ENCODE measurements at regions not wholly inside any gene's neighbourhood (a gene's known extent, or its start where the extent isn't known, plus 50 kb on each side); places are given as distances from the start of the nearest gene placed in this dataset.

DNA sequence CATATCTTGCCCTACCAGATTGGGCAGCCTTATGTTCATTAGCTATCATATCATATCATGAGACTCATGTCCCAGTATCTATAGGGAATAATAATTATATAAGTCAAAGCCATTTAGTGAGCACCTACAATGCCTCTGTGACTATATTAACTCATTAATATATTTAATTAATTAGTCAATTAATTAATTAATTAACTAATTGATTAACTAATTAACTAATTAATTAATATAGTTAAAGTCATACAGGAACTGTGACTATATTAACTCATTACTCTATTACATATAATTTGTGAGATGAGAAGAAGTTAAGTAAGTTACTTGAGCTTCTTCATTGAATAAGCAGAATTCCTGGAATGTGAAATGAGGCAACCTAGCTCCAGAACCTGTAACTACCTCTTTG, 588.3 kb upstream of the SLITRK1 start (continued):
- no peak for TF ChIP-seq REST (IDR thresholded peaks at IDR 0.05; ENCODE audit: low read depth)
- TF ChIP-seq JUND (IDR thresholded peaks at IDR 0.05), result no peak
- no peak for TF ChIP-seq EGR1 (IDR thresholded peaks at IDR 0.05; ENCODE audit: low read depth)
- TF ChIP-seq SRF (IDR thresholded peaks at IDR 0.05; ENCODE audit: low read depth), result no peak

- POLR2A ChIA-PET, result no interaction called here
- CTCF ChIA-PET, result no interaction called here
Observed at GRCh38 chr13:84466461-84466860, 584.2 kb upstream of the SLITRK1 start.

More at GRCh38 chr13:84466461-84466860, 584.2 kb upstream of the SLITRK1 start:
- H3K4me3 ChIP-seq (replicated peaks in 1 of 2; ENCODE audit: low read depth in 1 of 2, low read length in 2 of 2), result no peak overlapping the region
- H3K9ac ChIP-seq (ENCODE audit: low read length), result no peak overlapping the region
- no peaks in the 10 kb centered on the region for H3K79me2 ChIP-seq (ENCODE audit: insufficient read depth, low read length)
- no peaks in the 10 kb centered on the region for H4K20me1 ChIP-seq (ENCODE audit: insufficient read depth)
- no peak overlapping the region for H3K4me2 ChIP-seq (ENCODE audit: low read length)
- DNase-seq (ENCODE audit: low read depth, low spot score) (no peak), ATAC-seq (no peak)
- intact Hi-C loops (cut with micrococcal nuclease), result no loop called here
- H3K4me1 ChIP-seq (ENCODE audit: control insufficient read depth in 1 of 2, insufficient read depth in 2 of 2, low read length in 2 of 2), result no peaks in the 10 kb centered on the region
- BruUV-seq (replicated peaks), result no TSS peak
- H3K36me3 ChIP-seq (ENCODE audit: control insufficient read depth in 1 of 2, insufficient read depth in 2 of 2, low read length in 2 of 2), result no peaks in the 10 kb centered on the region
- TF ChIP-seq RAD21 (IDR thresholded peaks at IDR 0.05; ENCODE audit: low read depth), result no peak
- no peak for TF ChIP-seq EZH2phosphoT487 (IDR thresholded peaks at IDR 0.05; ENCODE audit: borderline replicate concordance)
- TF ChIP-seq POLR2AphosphoS5 (IDR thresholded peaks at IDR 0.05; ENCODE audit: low read depth, low read length), result no peak
- TF ChIP-seq ZNF274 (IDR thresholded peaks at IDR 0.05; ENCODE audit: low read depth, low read length), result no peak
- no peak for TF ChIP-seq CTCF (IDR thresholded peaks at IDR 0.05 in 2 of 3, conservative IDR thresholded peaks at IDR 0.05 in 1 of 3; ENCODE audit: borderline replicate concordance in 1 of 3, insufficient read depth in 1 of 3, low read depth in 2 of 3, low read length in 2 of 3)
- no peaks in the 10 kb centered on the region for H3K27me3 ChIP-seq (ENCODE audit: insufficient read depth, low read length)
- no peaks in the 10 kb centered on the region for H3K9me2 ChIP-seq (ENCODE audit: insufficient read depth)
- no peak overlapping the region for H2AFZ ChIP-seq (ENCODE audit: low read depth, low read length, poor library complexity, severe bottlenecking)
- no peaks in the 10 kb centered on the region; a peak in 1 of 4 replicates for H3K9me3 ChIP-seq (ENCODE audit: control insufficient read depth in 1 of 2, insufficient read depth in 1 of 2, low read depth in 1 of 2, low read length in 2 of 2)
- RAD21 ChIA-PET (ENCODE audit: low non-redundant PET in 1 of 2, low total read pairs in 2 of 2, uncharacterized antibody in 2 of 2, unreplicated experiment in 2 of 2), result no interaction called here
- H3K27ac ChIP-seq (ENCODE audit: low read depth, low read length), result no peak overlapping the region

Measured in HCT116 (cell line).